ENCODE measurements at regions not wholly inside any gene's neighbourhood (a gene's known extent, or its start where the extent isn't known, plus 50 kb on each side); places are given as distances from the start of the nearest gene placed in this dataset.
A peak's percentile ranks its signal among the peaks of the same experiment; 100 is the strongest.

GRCh38 chr12:92276276-92276675, 130.6 kb upstream of the BTG1 start:
- DNase-seq (ENCODE audit: low spot score) = no peak

GRCh38 chr12:92275443-92276154, 130.0 kb upstream of the BTG1 start:
- DNase-seq (ENCODE audit: low spot score) = no peak

- DNase-seq (ENCODE audit: low spot score) = no peak
Observed at GRCh38 chr12:92273076-92273475, 127.4 kb upstream of the BTG1 start.

- DNase-seq (ENCODE audit: low spot score) = no peak
Observed at GRCh38 chr12:92272061-92272964, 126.7 kb upstream of the BTG1 start.

GRCh38 chr12:92271341-92271740, 125.7 kb upstream of the BTG1 start:
- no peak for DNase-seq (ENCODE audit: low spot score)

- DNase-seq (ENCODE audit: low spot score) = no peak
Observed at GRCh38 chr12:92270521-92270920, 124.9 kb upstream of the BTG1 start.

GRCh38 chr12:92268946-92269345, 123.3 kb upstream of the BTG1 start:
- no peak for DNase-seq (ENCODE audit: low spot score)

- no peak for DNase-seq (ENCODE audit: low spot score)
Observed at GRCh38 chr12:92261692-92262091, 116.0 kb upstream of the BTG1 start.

- no peak for DNase-seq (ENCODE audit: low spot score)
Observed at GRCh38 chr12:92261071-92261470, 115.4 kb upstream of the BTG1 start.

GRCh38 chr12:92259696-92260251, 114.1 kb upstream of the BTG1 start:
- DNase-seq (ENCODE audit: low spot score) = no peak

GRCh38 chr12:92259291-92259690, 113.6 kb upstream of the BTG1 start:
- DNase-seq (ENCODE audit: low spot score) = no peak

GRCh38 chr12:92257261-92257660, 111.6 kb upstream of the BTG1 start:
- no peak for DNase-seq (ENCODE audit: low spot score)

GRCh38 chr12:92255741-92256140, 110.1 kb upstream of the BTG1 start:
- DNase-seq (ENCODE audit: low spot score) = no peak

GRCh38 chr12:92253301-92253700, 107.7 kb upstream of the BTG1 start:
- DNase-seq (ENCODE audit: low spot score) = no peak

GRCh38 chr12:92248977-92249376, 103.3 kb upstream of the BTG1 start:
- no peak for DNase-seq (ENCODE audit: low spot score)

GRCh38 chr12:92244036-92244435, 98.4 kb upstream of the BTG1 start:
- peak; percentile 93 for DNase-seq (ENCODE audit: low spot score)

GRCh38 chr12:92242907-92243306, 97.3 kb upstream of the BTG1 start:
- DNase-seq (ENCODE audit: low spot score) = peak; percentile 56

- no peak for DNase-seq (ENCODE audit: low spot score)
Observed at GRCh38 chr12:92237762-92238523, 92.3 kb upstream of the BTG1 start.

GRCh38 chr12:92237262-92237661, 91.6 kb upstream of the BTG1 start:
- no peak for DNase-seq (ENCODE audit: low spot score)

- DNase-seq (ENCODE audit: low spot score) = no peak
Observed at GRCh38 chr12:92235703-92236472, 90.2 kb upstream of the BTG1 start.

- DNase-seq (ENCODE audit: low spot score) = no peak
Observed at GRCh38 chr12:92234533-92234932, 88.9 kb upstream of the BTG1 start.

Data from umbilical cord (tissue), 1 donor.